Panc1 (cell line): ENCODE measurements at regions not wholly inside any gene's neighbourhood (a gene's known extent, or its start where the extent isn't known, plus 50 kb on each side); places are given as distances from the start of the nearest gene placed in this dataset.

Experiments used
- ATAC-seq: fragments of 200-7000 bp; cut with Tn5 transposase; 2 replicates; pipeline ENCODE4 v1.9.1; 2020; ENCODE audit warnings: mild to moderate bottlenecking, moderate library complexity
- BruUV-seq: library from RNA; stranded (reverse); fragments of 400-500 nt; replicated peaks from 2 replicates; lab custom pipeline; 2021; lab: Mats Ljungman, UMichigan
- CTCF ChIA-PET: fragments of 300-600 bp; sonication (Branson Sonifier 250); formaldehyde crosslinking; loops from one replicate; lab custom pipeline; 2022; ENCODE audit warnings: antibody characterized with exemption; lab: Charles Lee
- POLR2A ChIA-PET: fragments of 300-600 bp; sonication (Branson Sonifier 250); formaldehyde crosslinking; loops from one replicate; lab custom pipeline; 2022; ENCODE audit warnings: antibody characterized with exemption; lab: Charles Lee
- DNase-seq: peaks from one replicate; pipeline ENCODE4 v3.0.0-alpha.2; 2010; ENCODE audit warnings: low read depth, low spot score
- H3K27ac ChIP-seq: 2 replicates; pipeline ENCODE4 v1.5.1; 2011; ENCODE audit warnings: mild to moderate bottlenecking, low read length, inconsistent platforms
- H3K27me3 ChIP-seq: fragments of 200-500 bp; sonication (Bioruptor generic); 2 replicates; pipeline ENCODE4 v1.6.0; 2014; ENCODE audit warnings: low read length, inconsistent platforms; ENCODE audit not compliant: control insufficient read depth, insufficient read depth
- H3K36me3 ChIP-seq: fragments of 200-500 bp; sonication (Bioruptor generic); 2 replicates; pipeline ENCODE4 v1.5.1; 2014; ENCODE audit warnings: inconsistent platforms, mild to moderate bottlenecking, low read length, moderate library complexity; ENCODE audit not compliant: control insufficient read depth, insufficient read depth
- H3K4me1 ChIP-seq: 2 replicates; pipeline ENCODE4 v1.5.1; 2011; ENCODE audit warnings: inconsistent platforms, mild to moderate bottlenecking, low read length, moderate library complexity; ENCODE audit not compliant: control insufficient read depth, insufficient read depth
- H3K4me3 ChIP-seq, 2 experiments: 2 replicates each; pipeline ENCODE4 v1.5.1; 2011 to 2012; ENCODE audit warnings: low read depth in 2 of 2, low read length in 2 of 2, mild to moderate bottlenecking in 2 of 2, inconsistent platforms in 1 of 2, moderate library complexity in 1 of 2
- H3K9me3 ChIP-seq: fragments of 200-500 bp; sonication (Bioruptor generic); 2 replicates; pipeline ENCODE4 v1.5.1; 2014; ENCODE audit warnings: low read depth, mild to moderate bottlenecking, inconsistent platforms, low read length, moderate library complexity; ENCODE audit not compliant: control insufficient read depth, insufficient read depth
- POLR2AphosphoS5 ChIP-seq: IDR thresholded peaks from 2 replicates; pipeline ENCODE4 v1.6.1; 2012; ENCODE audit warnings: mild to moderate bottlenecking, low read depth, low read length, moderate library complexity
- SIN3A ChIP-seq: IDR thresholded peaks from 2 replicates; pipeline ENCODE4 v1.6.1; 2012; ENCODE audit warnings: low read depth, mild to moderate bottlenecking, low read length, moderate library complexity, borderline replicate concordance; ENCODE audit not compliant: insufficient read depth
- TCF7L2 ChIP-seq: IDR thresholded peaks from 2 replicates; pipeline ENCODE4 v1.6.1; 2011; ENCODE audit warnings: mild to moderate bottlenecking, low read depth, low read length, inconsistent platforms
- in situ Hi-C: cut with HindIII; loops from 2 replicates; pipeline ENCODE4 v1.10.0; 2016; ENCODE audit warnings: low sequenced_read_pairs, low pct_unique_long_range_greater_than_20kb
- intact Hi-C: fragments of 100-400 bp; cut with micrococcal nuclease; formaldehyde crosslinking; loops from one replicate; pipeline ENCODE4 v1.10.0; 2022; ENCODE audit not compliant: unreplicated experiment
- TF ChIP-seq, protein P1 (sequence below), 2 experiments: IDR thresholded peaks; 2 replicates each; pipeline ENCODE4 v1.6.1; 2011 to 2012; ENCODE audit warnings: low read depth in 2 of 2, control low read depth in 1 of 2, low read length in 1 of 2, mild to moderate bottlenecking in 1 of 2, moderate library complexity in 1 of 2; ENCODE audit not compliant: insufficient read depth in 1 of 2
- TF ChIP-seq, protein P2 (sequence below): fragments of 450-650 bp; IDR thresholded peaks from 2 replicates; pipeline ENCODE4 v1.5.1; 2017; ENCODE audit warnings: mild to moderate bottlenecking

DNA sequence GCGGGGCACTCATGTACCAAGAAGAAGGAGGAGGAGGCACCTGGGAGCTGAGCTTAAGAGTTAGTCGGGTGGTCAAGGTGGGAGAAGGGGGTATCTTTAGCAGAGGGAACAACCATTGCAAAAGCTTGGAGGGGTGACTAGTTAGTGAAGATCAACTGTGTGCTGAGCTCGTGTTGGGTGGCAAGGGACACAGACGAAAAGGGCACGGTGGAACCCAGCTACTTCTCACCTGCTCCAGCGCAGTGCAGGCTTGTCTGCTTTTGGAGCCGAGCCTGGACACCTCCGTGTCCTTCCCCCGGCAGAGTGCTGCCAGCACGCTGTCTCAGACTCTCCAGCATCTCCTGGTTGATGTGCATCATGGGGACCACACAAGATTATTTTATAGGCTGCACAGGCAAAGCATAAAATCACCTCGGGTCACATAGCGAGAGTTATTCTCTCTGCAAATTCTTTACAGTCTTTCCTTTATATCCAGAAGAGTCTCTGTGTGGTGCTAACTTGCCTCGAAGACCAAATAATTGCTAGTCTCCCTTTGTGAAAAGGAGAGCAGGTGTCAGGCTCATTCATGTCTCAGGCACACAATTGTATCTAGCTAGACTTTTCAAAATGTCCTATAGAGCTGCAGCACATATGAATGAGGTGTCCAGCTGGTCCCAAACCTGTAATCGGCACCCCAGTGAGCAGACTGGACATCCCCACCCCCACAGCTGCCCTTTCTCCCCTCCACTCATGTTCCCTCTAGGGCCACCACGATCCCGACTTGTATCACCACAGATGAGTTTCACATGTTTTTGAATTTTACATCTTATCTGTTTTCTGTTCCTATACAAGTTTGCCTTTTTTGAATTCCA, 123.4 kb downstream of the CEBPB start:
- DNase-seq: no peak
- Histone ChIP-seq H3K4me3 (no peak overlapping the region), H3K36me3 (no peaks in the 10 kb centered on the region), H3K4me1 (peaks cover 34% of the 10 kb centered on the region), H3K27ac (peak overlapping the region; percentile 69; the same call in 1 of the 2 replicates), H3K9me3 (no peaks in the 10 kb centered on the region), H3K27me3 (no peaks in the 10 kb centered on the region)
- intact Hi-C loops: no loop called here
- TF ChIP-seq SIN3A (no peak), POLR2AphosphoS5 (no peak), TCF7L2 (no peak)
- TF ChIP-seq, protein P1, sequence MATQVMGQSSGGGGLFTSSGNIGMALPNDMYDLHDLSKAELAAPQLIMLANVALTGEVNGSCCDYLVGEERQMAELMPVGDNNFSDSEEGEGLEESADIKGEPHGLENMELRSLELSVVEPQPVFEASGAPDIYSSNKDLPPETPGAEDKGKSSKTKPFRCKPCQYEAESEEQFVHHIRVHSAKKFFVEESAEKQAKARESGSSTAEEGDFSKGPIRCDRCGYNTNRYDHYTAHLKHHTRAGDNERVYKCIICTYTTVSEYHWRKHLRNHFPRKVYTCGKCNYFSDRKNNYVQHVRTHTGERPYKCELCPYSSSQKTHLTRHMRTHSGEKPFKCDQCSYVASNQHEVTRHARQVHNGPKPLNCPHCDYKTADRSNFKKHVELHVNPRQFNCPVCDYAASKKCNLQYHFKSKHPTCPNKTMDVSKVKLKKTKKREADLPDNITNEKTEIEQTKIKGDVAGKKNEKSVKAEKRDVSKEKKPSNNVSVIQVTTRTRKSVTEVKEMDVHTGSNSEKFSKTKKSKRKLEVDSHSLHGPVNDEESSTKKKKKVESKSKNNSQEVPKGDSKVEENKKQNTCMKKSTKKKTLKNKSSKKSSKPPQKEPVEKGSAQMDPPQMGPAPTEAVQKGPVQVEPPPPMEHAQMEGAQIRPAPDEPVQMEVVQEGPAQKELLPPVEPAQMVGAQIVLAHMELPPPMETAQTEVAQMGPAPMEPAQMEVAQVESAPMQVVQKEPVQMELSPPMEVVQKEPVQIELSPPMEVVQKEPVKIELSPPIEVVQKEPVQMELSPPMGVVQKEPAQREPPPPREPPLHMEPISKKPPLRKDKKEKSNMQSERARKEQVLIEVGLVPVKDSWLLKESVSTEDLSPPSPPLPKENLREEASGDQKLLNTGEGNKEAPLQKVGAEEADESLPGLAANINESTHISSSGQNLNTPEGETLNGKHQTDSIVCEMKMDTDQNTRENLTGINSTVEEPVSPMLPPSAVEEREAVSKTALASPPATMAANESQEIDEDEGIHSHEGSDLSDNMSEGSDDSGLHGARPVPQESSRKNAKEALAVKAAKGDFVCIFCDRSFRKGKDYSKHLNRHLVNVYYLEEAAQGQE (IDR thresholded peaks at IDR 0.05; ENCODE audit: insufficient read depth in 1 of 2, low read depth in 2 of 2, low read length in 1 of 2): no peak
- TF ChIP-seq, protein P2, sequence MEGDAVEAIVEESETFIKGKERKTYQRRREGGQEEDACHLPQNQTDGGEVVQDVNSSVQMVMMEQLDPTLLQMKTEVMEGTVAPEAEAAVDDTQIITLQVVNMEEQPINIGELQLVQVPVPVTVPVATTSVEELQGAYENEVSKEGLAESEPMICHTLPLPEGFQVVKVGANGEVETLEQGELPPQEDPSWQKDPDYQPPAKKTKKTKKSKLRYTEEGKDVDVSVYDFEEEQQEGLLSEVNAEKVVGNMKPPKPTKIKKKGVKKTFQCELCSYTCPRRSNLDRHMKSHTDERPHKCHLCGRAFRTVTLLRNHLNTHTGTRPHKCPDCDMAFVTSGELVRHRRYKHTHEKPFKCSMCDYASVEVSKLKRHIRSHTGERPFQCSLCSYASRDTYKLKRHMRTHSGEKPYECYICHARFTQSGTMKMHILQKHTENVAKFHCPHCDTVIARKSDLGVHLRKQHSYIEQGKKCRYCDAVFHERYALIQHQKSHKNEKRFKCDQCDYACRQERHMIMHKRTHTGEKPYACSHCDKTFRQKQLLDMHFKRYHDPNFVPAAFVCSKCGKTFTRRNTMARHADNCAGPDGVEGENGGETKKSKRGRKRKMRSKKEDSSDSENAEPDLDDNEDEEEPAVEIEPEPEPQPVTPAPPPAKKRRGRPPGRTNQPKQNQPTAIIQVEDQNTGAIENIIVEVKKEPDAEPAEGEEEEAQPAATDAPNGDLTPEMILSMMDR: no peak
- ChIA-PET CTCF (interaction anchor here (0.5 kb wide), 1 partner anchor 123 kb away, joined by 5 read pairs; no protein-coding TSS in a partner anchor), POLR2A (no interaction called here)
- ATAC-seq: no peak
- no TSS peak for BruUV-seq
- in situ Hi-C loops: no loop called here

DNA sequence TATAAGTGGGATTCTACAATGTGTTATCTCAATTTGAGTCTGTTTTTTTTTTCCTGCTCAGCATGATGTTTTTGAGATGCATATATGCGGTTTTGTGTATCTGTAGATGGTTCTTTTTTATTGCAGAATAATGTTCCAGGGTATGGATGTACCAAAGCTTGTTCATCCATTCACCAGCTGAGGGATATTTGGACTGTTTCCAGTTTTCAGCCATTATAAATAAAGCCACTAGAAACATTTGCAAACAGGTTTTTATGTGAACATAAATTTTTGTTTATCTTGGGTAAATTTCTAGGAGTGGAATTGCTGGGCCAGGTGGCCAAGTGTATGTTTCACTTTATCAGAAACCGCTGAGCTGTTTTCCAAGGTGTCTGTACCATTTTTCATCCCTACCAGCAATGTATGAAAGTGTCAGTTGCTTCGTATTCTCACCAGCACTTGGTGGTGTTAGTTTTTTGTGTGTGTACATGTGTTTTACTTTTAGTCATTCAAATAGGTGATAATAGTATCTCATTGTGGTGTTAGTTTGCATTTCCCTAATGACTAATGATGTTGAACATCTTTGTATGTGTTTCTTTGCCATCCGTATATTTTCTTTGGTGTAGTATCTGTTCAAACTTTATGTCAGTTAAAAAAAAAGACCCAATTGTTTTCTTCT, 124.2 kb downstream of the CEBPB start:
- no TSS peak for BruUV-seq
- Histone ChIP-seq H3K4me3 (no peak overlapping the region), H3K27ac (peak overlapping the region; percentile 0; the same call in 1 of the 2 replicates), H3K4me1 (peaks cover 26% of the 10 kb centered on the region), H3K27me3 (no peaks in the 10 kb centered on the region), H3K9me3 (no peaks in the 10 kb centered on the region), H3K36me3 (no peaks in the 10 kb centered on the region)
- in situ Hi-C loops (no loop called here), intact Hi-C loops (no loop called here)
- TF ChIP-seq, protein P2: no peak
- TF ChIP-seq POLR2AphosphoS5 (no peak), SIN3A (no peak), TCF7L2 (no peak)
- TF ChIP-seq, protein P1 (IDR thresholded peaks at IDR 0.05; ENCODE audit: insufficient read depth in 1 of 2, low read depth in 2 of 2, low read length in 1 of 2): no peak
- no peak for ATAC-seq
- POLR2A ChIA-PET: no interaction called here
- CTCF ChIA-PET: no interaction called here
- DNase-seq: no peak
